ENCODE measurements at regions not wholly inside any gene's neighbourhood (a gene's known extent, or its start where the extent isn't known, plus 50 kb on each side); places are given as distances from the start of the nearest gene placed in this dataset.
"Not testable (repeated sequence)": the region's sequence is repeated elsewhere in the genome, so short reads cannot be mapped to it uniquely, and the experiment has no call there.

- DNase-seq = no peak
Measured at GRCh38 chr5:15183520-15183919, 311.9 kb upstream of the ANKH start.

- DNase-seq = no peak
Measured at GRCh38 chr5:15170173-15170572, 298.6 kb upstream of the ANKH start.

GRCh38 chr5:15168358-15168757 is 296.8 kb upstream of the ANKH start:
- DNase-seq = no peak

GRCh38 chr5:15160091-15160490 is 288.5 kb upstream of the ANKH start:
- DNase-seq = no peak

- DNase-seq = no peak
Measured at GRCh38 chr5:15159606-15160005, 288.0 kb upstream of the ANKH start.

GRCh38 chr5:15142458-15142857 is 270.9 kb upstream of the ANKH start:
- DNase-seq = no peak

- DNase-seq = no peak
Measured at GRCh38 chr5:15137414-15137813, 265.8 kb upstream of the ANKH start.

- DNase-seq = no peak
Measured at GRCh38 chr5:15135661-15136060, 264.1 kb upstream of the ANKH start.

GRCh38 chr5:15133456-15133965 is 261.9 kb upstream of the ANKH start:
- no peak for DNase-seq

- no peak for DNase-seq
Measured at GRCh38 chr5:15132816-15133405, 261.3 kb upstream of the ANKH start.

GRCh38 chr5:15131909-15132308 is 260.3 kb upstream of the ANKH start:
- no peak for DNase-seq

- DNase-seq = no peak
Measured at GRCh38 chr5:15124871-15125568, 253.4 kb upstream of the ANKH start.

- no peak for DNase-seq
Measured at GRCh38 chr5:15124461-15124860, 252.9 kb upstream of the ANKH start.

GRCh38 chr5:15117688-15118087 is 246.1 kb upstream of the ANKH start:
- no peak for DNase-seq

GRCh38 chr5:15116996-15117395 is 245.4 kb upstream of the ANKH start:
- DNase-seq = no peak

GRCh38 chr5:15106530-15107283 is 235.1 kb upstream of the ANKH start:
- peak; percentile 1 for DNase-seq

- DNase-seq = peak; percentile 6
Measured at GRCh38 chr5:15105799-15106393, 234.3 kb upstream of the ANKH start.

- no peak for DNase-seq
Measured at GRCh38 chr5:15103864-15104263, 232.3 kb upstream of the ANKH start.

GRCh38 chr5:15103130-15103529 is 231.6 kb upstream of the ANKH start:
- no peak for DNase-seq

- DNase-seq = no peak
Measured at GRCh38 chr5:15097552-15097951, 226.0 kb upstream of the ANKH start.

GRCh38 chr5:15096686-15097085 is 225.1 kb upstream of the ANKH start:
- not testable (repeated sequence) for DNase-seq

GRCh38 chr5:15092801-15093200 is 221.2 kb upstream of the ANKH start:
- no peak for DNase-seq

- DNase-seq = no peak
Measured at GRCh38 chr5:15085671-15086070, 214.1 kb upstream of the ANKH start.

- no peak for DNase-seq
Measured at GRCh38 chr5:15082096-15082495, 210.5 kb upstream of the ANKH start.
